Amniotic stem cell (primary cell): ENCODE measurements at regions not wholly inside any gene's neighbourhood (a gene's known extent, or its start where the extent isn't known, plus 50 kb on each side); places are given as distances from the start of the nearest gene placed in this dataset.
"Not testable (repeated sequence)": the region's sequence is repeated elsewhere in the genome, so short reads cannot be mapped to it uniquely, and the experiment has no call there.

ENCODE experiments used
- DNase-seq: peaks from one replicate; lab custom pipeline; 2025; lab: John Stamatoyannopoulos, UW

GRCh38 chr17:53490447-53490968, 332.2 kb upstream of the KIF2B start:
- no peak for DNase-seq

GRCh38 chr17:53483704-53484103, 339.0 kb upstream of the KIF2B start:
- DNase-seq, result no peak

- DNase-seq, result no peak
Measured at GRCh38 chr17:53475002-53475401, 347.7 kb upstream of the KIF2B start.

GRCh38 chr17:53472586-53472985, 350.1 kb upstream of the KIF2B start:
- no peak for DNase-seq

- DNase-seq, result no peak
Measured at GRCh38 chr17:53471514-53471913, 351.2 kb upstream of the KIF2B start.

GRCh38 chr17:53470626-53471025, 352.1 kb upstream of the KIF2B start:
- no peak for DNase-seq

GRCh38 chr17:53466733-53467132, 356.0 kb upstream of the KIF2B start:
- DNase-seq, result no peak

GRCh38 chr17:53464396-53464795, 358.3 kb upstream of the KIF2B start:
- not testable (repeated sequence) for DNase-seq

GRCh38 chr17:53463363-53463762, 359.4 kb upstream of the KIF2B start:
- DNase-seq, result no peak

- no peak for DNase-seq
Measured at GRCh38 chr17:53462393-53462811, 360.3 kb upstream of the KIF2B start.

GRCh38 chr17:53455943-53456342, 366.8 kb upstream of the KIF2B start:
- DNase-seq, result not testable (repeated sequence)

- DNase-seq, result no peak
Measured at GRCh38 chr17:53454337-53454736, 368.4 kb upstream of the KIF2B start.

- no peak for DNase-seq
Measured at GRCh38 chr17:53449324-53449723, 373.4 kb upstream of the KIF2B start.

GRCh38 chr17:53428913-53429312, 393.8 kb upstream of the KIF2B start:
- DNase-seq, result no peak

GRCh38 chr17:53426505-53426904, 396.2 kb upstream of the KIF2B start:
- DNase-seq, result no peak

GRCh38 chr17:53420035-53420641, 402.6 kb upstream of the KIF2B start:
- DNase-seq, result no peak

- DNase-seq, result no peak
Measured at GRCh38 chr17:53409588-53409987, 413.1 kb upstream of the KIF2B start.

- DNase-seq, result no peak
Measured at GRCh38 chr17:53406907-53407306, 415.8 kb upstream of the KIF2B start.

- no peak for DNase-seq
Measured at GRCh38 chr17:53391197-53391596, 431.5 kb upstream of the KIF2B start.

- DNase-seq, result no peak
Measured at GRCh38 chr17:53390575-53390974, 432.2 kb upstream of the KIF2B start.

- DNase-seq, result no peak
Measured at GRCh38 chr17:53387745-53388144, 435.0 kb upstream of the KIF2B start.

- DNase-seq, result no peak
Measured at GRCh38 chr17:53353919-53354351, 468.8 kb upstream of the KIF2B start.

GRCh38 chr17:53344778-53345177, 477.9 kb upstream of the KIF2B start:
- no peak for DNase-seq

GRCh38 chr17:53336281-53336680, 486.4 kb upstream of the KIF2B start:
- no peak for DNase-seq
